ENCODE measurements at regions not wholly inside any gene's neighbourhood (a gene's known extent, or its start where the extent isn't known, plus 50 kb on each side); places are given as distances from the start of the nearest gene placed in this dataset.

- no peak for DNase-seq (ENCODE audit: low read depth in 2 of 3, low spot score in 2 of 3)
These were observed 157.9 kb downstream of the RPS12 start for GRCh38 chr6:132972254-132972653.

GRCh38 chr6:132972971-132973370, 158.6 kb downstream of the RPS12 start:
- DNase-seq (ENCODE audit: low read depth in 2 of 3, low spot score in 2 of 3): no peak

GRCh38 chr6:132973514-132973993, 159.2 kb downstream of the RPS12 start:
- no peak for DNase-seq (ENCODE audit: low read depth in 2 of 3, low spot score in 2 of 3)

GRCh38 chr6:132974122-132974521, 159.8 kb downstream of the RPS12 start:
- no peak for DNase-seq (ENCODE audit: low read depth in 2 of 3, low spot score in 2 of 3)

- no peak for DNase-seq (ENCODE audit: low read depth in 2 of 3, low spot score in 2 of 3)
These were observed 163.0 kb downstream of the RPS12 start for GRCh38 chr6:132977413-132977812.

GRCh38 chr6:132978685-132979084, 164.3 kb downstream of the RPS12 start:
- no peak for DNase-seq (ENCODE audit: low read depth in 2 of 3, low spot score in 2 of 3)

- DNase-seq (ENCODE audit: low read depth in 2 of 3, low spot score in 2 of 3): no peak
These were observed 179.4 kb downstream of the RPS12 start for GRCh38 chr6:132993738-132994137.

GRCh38 chr6:132995009-132995408, 180.6 kb downstream of the RPS12 start:
- DNase-seq (ENCODE audit: low read depth in 2 of 3, low spot score in 2 of 3): no peak

GRCh38 chr6:132995432-132995831, 181.1 kb downstream of the RPS12 start:
- no peak for DNase-seq (ENCODE audit: low read depth in 2 of 3, low spot score in 2 of 3)

GRCh38 chr6:132998418-132998817, 184.0 kb downstream of the RPS12 start:
- no peak for DNase-seq (ENCODE audit: low read depth in 2 of 3, low spot score in 2 of 3)

- DNase-seq (ENCODE audit: low read depth in 2 of 3, low spot score in 2 of 3): no peak
These were observed 186.7 kb downstream of the RPS12 start for GRCh38 chr6:133001040-133001565.

- DNase-seq (ENCODE audit: low read depth in 2 of 3, low spot score in 2 of 3): no peak
These were observed 190.0 kb downstream of the RPS12 start for GRCh38 chr6:133004304-133004884.

GRCh38 chr6:133012774-133013173, 198.4 kb downstream of the RPS12 start:
- DNase-seq (ENCODE audit: low read depth in 2 of 3, low spot score in 2 of 3): no peak

GRCh38 chr6:133016631-133017030, 202.3 kb downstream of the RPS12 start:
- no peak for DNase-seq (ENCODE audit: low read depth in 2 of 3, low spot score in 2 of 3)

- no peak for DNase-seq (ENCODE audit: low read depth in 2 of 3, low spot score in 2 of 3)
These were observed 203.2 kb downstream of the RPS12 start for GRCh38 chr6:133017581-133017980.

GRCh38 chr6:133026705-133027104, 212.3 kb downstream of the RPS12 start:
- no peak for DNase-seq (ENCODE audit: low read depth in 2 of 3, low spot score in 2 of 3)

- no peak for DNase-seq (ENCODE audit: low read depth in 2 of 3, low spot score in 2 of 3)
These were observed 207.9 kb upstream of the EYA4 start for GRCh38 chr6:133033263-133033662.

GRCh38 chr6:133034509-133035206, 206.5 kb upstream of the EYA4 start:
- no peak for DNase-seq (ENCODE audit: low read depth in 2 of 3, low spot score in 2 of 3)

GRCh38 chr6:133040094-133040802, 200.9 kb upstream of the EYA4 start:
- peak in 1 of 3 donors; percentile 9 for DNase-seq (ENCODE audit: low read depth in 2 of 3, low spot score in 2 of 3)

- DNase-seq (ENCODE audit: low read depth in 2 of 3, low spot score in 2 of 3): no peak
These were observed 200.2 kb upstream of the EYA4 start for GRCh38 chr6:133040803-133041419.

GRCh38 chr6:133042550-133043120, 198.5 kb upstream of the EYA4 start:
- DNase-seq (ENCODE audit: low read depth in 2 of 3, low spot score in 2 of 3): no peak
